Pons (tissue), 1 donor: ENCODE measurements at regions not wholly inside any gene's neighbourhood (a gene's known extent, or its start where the extent isn't known, plus 50 kb on each side); places are given as distances from the start of the nearest gene placed in this dataset.

ENCODE experiments used
- DNase-seq: peaks from one replicate; pipeline ENCODE4 v3.0.0-alpha.2; 2016; ENCODE audit warnings: low spot score

DNA sequence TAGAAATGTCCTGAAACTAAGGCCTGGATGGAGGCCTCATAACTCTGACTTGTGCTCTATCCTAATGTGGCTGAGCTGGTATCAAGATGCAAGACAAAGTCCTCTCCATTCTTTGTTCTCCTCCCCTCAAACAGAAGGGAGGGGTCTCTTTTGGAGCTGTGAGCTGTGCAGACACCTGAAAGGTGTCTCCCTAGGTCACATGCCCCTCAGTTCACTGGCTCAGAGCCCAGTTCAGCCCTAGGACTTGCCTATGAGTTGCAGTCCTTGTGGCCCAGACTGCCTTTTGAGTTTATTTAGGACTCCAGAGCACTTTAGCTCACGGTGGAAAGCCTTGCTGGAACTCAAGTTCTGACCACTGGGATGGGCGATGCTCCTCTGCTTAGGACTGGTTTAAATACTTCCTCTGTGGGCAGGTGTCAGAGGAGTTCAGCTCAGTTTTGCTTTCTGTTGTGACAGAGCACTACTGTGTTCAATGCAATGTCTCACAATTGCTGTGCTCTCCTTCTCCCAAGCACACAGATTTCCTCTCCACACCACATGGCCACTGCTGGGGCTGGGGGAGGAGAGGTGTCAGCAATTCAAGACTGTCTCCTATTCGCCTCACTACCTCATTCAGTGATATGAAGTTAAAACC is 84.8 kb upstream of the ZNF827 start:
- DNase-seq, result no peak

- DNase-seq, result no peak
Observed at GRCh38 chr4:146022541-146022940, 83.9 kb upstream of the ZNF827 start.

DNA sequence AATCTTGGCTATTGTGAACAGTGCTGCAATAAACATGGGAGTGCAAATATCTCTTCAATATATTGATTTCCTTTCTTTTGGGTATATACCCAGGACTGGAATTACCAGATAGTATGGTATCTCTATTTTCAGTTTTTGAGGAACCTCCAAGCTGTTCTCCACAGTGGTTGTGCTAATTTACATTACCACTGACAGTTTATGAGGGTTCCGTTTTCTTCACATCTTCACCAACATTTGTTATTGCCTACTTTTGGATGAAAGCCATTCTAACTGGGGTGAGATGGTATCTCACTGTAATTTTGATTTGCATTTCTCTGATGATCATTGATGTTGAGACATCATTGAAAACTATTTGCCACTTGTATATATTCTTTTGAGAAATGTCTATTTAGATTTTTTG is 79.6 kb upstream of the ZNF827 start:
- DNase-seq, result no peak

- no peak for DNase-seq
Observed at GRCh38 chr4:146004730-146005129, 66.1 kb upstream of the ZNF827 start.

DNA sequence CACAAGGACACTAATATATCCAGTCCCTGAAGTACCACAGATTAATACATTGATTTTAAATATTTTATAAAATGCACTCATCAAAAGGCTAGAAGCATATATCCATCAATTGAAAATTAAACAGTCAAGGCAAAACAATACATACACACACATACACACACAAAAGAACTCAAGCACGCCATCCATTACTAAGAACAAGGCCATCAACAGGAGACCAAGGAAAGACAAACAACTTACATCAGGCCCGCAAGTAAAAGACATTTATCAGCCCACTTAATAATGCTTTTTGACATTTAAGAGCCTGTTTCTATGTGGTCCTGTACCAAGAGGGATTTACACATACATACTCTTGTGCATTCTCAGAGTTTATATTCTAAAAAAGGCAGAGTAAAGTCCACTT is 50.0 kb upstream of the ZNF827 start:
- DNase-seq, result no peak
